Spleen (tissue), 11 donors: ENCODE measurements at regions not wholly inside any gene's neighbourhood (a gene's known extent, or its start where the extent isn't known, plus 50 kb on each side); places are given as distances from the start of the nearest gene placed in this dataset.
A peak's percentile ranks its signal among the peaks of the same experiment; 100 is the strongest.

ENCODE experiments used
- DNase-seq: peaks from one replicate; pipeline ENCODE4 v3.0.0-alpha.2; 2020
- H3K27ac ChIP-seq, 8 donors: fragments of 200-600 bp; sonication (generic) in 7 of 8; 1 replicate in 4 of 8; 2 replicates in 4 of 8; pipeline versions ENCODE4 v1.5.0 to v1.8.0; 2016 to 2021; ENCODE audit warnings: inconsistent platforms in 4 of 8, mild to moderate bottlenecking in 4 of 8, moderate library complexity in 1 of 8
- H3K27me3 ChIP-seq, 7 donors: fragments of 200-600 bp; sonication (generic) in 6 of 7; replicated peaks in 1 of 7; 1 replicate in 4 of 7; 2 replicates in 3 of 7; pipeline versions ENCODE4 v1.5.0 to v1.8.0; 2016 to 2021; ENCODE audit warnings: inconsistent platforms in 3 of 7, mild to moderate bottlenecking in 1 of 7
- H3K36me3 ChIP-seq, 6 donors: fragments of 200-600 bp; sonication (generic) in 5 of 6; 1 replicate in 4 of 6; 2 replicates in 2 of 6; pipeline versions ENCODE4 v1.5.0 to v1.8.0; 2016 to 2021; ENCODE audit warnings: inconsistent platforms in 2 of 6
- H3K4me1 ChIP-seq, 6 donors: fragments of 200-600 bp; sonication (generic) in 5 of 6; 1 replicate in 3 of 6; 2 replicates in 3 of 6; pipeline versions ENCODE4 v1.5.0 to v1.8.0; 2016 to 2021; ENCODE audit warnings: inconsistent platforms in 3 of 6
- H3K4me3 ChIP-seq, 8 donors: fragments of 200-600 bp; sonication (generic) in 7 of 8; 1 replicate in 4 of 8; 2 replicates in 4 of 8; pipeline versions ENCODE4 v1.5.0 to v1.8.0; 2016 to 2021; ENCODE audit warnings: inconsistent platforms in 4 of 8, mild to moderate bottlenecking in 4 of 8, moderate library complexity in 2 of 8
- H3K9me3 ChIP-seq, 8 donors: fragments of 200-600 bp; sonication (generic) in 7 of 8; 1 replicate in 4 of 8; 2 replicates in 4 of 8; pipeline versions ENCODE4 v1.5.0 to v1.8.0; 2016 to 2021; ENCODE audit warnings: inconsistent platforms in 4 of 8
- POLR2A ChIP-seq, 3 donors: fragments of 450-650 bp; IDR thresholded peaks; one replicate each; pipeline ENCODE4 v1.5.1; 2017; ENCODE audit warnings: antibody characterized with exemption in 3 of 3, mild to moderate bottlenecking in 1 of 3
- POLR2AphosphoS5 ChIP-seq, 3 donors: sonication (generic); formaldehyde crosslinking; IDR thresholded peaks; one replicate each; pipeline ENCODE4 v1.5.1; 2017; ENCODE audit warnings: antibody characterized with exemption in 3 of 3
- WGBS, 5 donors: extraction: QIAGEN DNeasy Blood & Tissue Kit in 3 of 5; methylation state at CpG; one replicate each; pipeline versions ENCODE4 v1.1.5 to v1.1.7; 2013 to 2018; 5-methylcytosine and 5-hydroxymethylcytosine counted together
- intact Hi-C: fragments of 100-400 bp; cut with DNase I; formaldehyde crosslinking; loops from one replicate; pipeline ENCODE4 v1.15.0; 2023; ENCODE audit warnings: low total_unique reads
- TF ChIP-seq, protein P1 (sequence below), 11 experiments: fragments of 200-600 bp in 7 of 11; fragments of 450-650 bp in 4 of 11; sonication (generic) in 4 of 11; IDR thresholded peaks in 8 of 11; conservative IDR thresholded peaks in 3 of 11; 1 replicate in 7 of 11; 2 replicates in 4 of 11; pipeline versions ENCODE4 v1.4.0 to v1.8.0; 2016 to 2021; ENCODE audit warnings: antibody characterized with exemption in 11 of 11, inconsistent platforms in 4 of 11, mild to moderate bottlenecking in 1 of 11
- donor health status: healthy with polysubstance abuse.
- donor health status: DM: no; HTN: no; CAD: no; lungs with moderate emphysema.
- donor health status: DM: no; HTN: no; CAD: no.
- donor health status: Bipolar disorder and iron deficiency.
- donor health status: healthy.
- donor health status: DM: no; HTN: no; CAD: no.
- donor health status: DM: yes; HTN: yes; CAD: no.

DNA sequence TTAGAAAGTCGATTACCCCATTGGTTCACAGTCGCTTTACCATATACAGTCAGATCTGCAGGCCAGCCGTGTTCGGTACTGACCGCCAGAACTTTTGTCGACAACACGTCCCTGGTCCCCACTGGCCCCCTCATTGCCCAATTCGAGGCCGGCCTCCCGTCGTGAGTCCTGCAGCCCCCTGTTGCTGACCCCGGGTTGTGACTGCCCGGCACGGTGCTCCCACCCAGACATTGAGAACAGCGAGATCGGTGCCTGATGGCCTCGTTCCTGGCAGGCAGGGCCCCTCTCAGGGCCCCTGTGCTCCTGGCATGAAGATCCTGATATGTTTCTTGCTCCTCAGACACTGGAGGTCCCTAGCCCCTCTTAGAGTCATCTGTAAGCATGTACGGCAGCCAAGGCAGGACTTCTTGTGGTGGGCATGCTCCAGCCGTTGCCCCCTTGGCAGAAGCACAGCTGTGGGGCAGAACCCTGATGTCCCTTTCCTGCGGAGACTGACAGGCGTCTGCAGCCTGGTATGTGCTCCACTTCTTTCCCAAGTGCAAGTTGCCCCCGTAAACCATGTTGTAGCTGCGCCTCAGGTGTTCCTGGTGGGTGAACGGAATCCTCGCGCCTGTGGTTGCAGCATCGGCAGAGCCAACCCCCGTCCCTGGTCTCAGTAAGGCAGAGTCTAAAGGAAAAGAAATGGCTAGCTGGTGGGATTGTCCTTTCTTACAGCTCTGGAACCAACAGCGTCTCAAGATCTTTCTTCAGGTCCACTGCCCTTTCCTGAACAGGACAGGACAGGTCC is 123.2 kb upstream of the SPACA7 start:
- WGBS, 5 donors: 85 to 91% (median 88%) methylated on average over 25 to 29 of the region's 29 CpGs
- no peak for TF ChIP-seq POLR2A (IDR thresholded peaks at IDR 0.05)
- TF ChIP-seq, protein P1, sequence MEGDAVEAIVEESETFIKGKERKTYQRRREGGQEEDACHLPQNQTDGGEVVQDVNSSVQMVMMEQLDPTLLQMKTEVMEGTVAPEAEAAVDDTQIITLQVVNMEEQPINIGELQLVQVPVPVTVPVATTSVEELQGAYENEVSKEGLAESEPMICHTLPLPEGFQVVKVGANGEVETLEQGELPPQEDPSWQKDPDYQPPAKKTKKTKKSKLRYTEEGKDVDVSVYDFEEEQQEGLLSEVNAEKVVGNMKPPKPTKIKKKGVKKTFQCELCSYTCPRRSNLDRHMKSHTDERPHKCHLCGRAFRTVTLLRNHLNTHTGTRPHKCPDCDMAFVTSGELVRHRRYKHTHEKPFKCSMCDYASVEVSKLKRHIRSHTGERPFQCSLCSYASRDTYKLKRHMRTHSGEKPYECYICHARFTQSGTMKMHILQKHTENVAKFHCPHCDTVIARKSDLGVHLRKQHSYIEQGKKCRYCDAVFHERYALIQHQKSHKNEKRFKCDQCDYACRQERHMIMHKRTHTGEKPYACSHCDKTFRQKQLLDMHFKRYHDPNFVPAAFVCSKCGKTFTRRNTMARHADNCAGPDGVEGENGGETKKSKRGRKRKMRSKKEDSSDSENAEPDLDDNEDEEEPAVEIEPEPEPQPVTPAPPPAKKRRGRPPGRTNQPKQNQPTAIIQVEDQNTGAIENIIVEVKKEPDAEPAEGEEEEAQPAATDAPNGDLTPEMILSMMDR (IDR thresholded peaks at IDR 0.05 in 8 of 11, conservative IDR thresholded peaks at IDR 0.05 in 3 of 11): no peak
- no peak for TF ChIP-seq POLR2AphosphoS5 (IDR thresholded peaks at IDR 0.05)
- Histone ChIP-seq H3K4me1 (no peaks in the 10 kb centered on the region), H3K27me3 (peaks cover 0 to 37% (median 0%) of the 10 kb centered on the region in 7 donors), H3K27ac (no peak overlapping the region), H3K36me3 (no peaks in the 10 kb centered on the region), H3K4me3 (no peak overlapping the region), H3K9me3 (peaks cover 0 to 15% (median 0%) of the 10 kb centered on the region in 8 donors)
- peak; percentile 65 for DNase-seq
- intact Hi-C loops: no loop called here

DNA sequence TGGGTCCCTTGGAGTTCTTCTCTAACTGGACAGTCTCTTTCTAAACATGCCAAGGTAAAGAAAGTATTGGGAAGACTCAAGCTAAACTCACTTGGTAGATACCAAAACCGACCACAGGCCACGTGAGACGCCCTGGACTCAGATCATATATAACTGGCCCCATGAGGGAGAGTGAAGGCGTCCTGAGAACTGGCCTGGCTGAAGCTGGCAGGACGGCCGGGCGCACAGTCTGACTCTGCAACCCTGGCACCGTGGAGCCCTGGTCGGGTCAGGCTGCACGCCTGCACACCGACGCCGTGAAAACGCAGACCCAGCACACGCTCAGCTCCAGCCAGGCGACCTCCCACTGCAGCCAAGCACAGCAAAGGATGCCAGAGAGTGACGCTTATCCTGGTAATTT is 122.5 kb upstream of the SPACA7 start:
- intact Hi-C loops: no loop called here
- H3K4me3 ChIP-seq: no peak overlapping the region
- peaks cover 0 to 16% (median 0%) of the 10 kb centered on the region in 8 donors for H3K9me3 ChIP-seq
- TF ChIP-seq POLR2A (IDR thresholded peaks at IDR 0.05) (no peak), POLR2AphosphoS5 (IDR thresholded peaks at IDR 0.05) (no peak)
- TF ChIP-seq, protein P1 (IDR thresholded peaks at IDR 0.05 in 8 of 11, conservative IDR thresholded peaks at IDR 0.05 in 3 of 11): no peak
- no peak overlapping the region for H3K27ac ChIP-seq
- no peaks in the 10 kb centered on the region for H3K4me1 ChIP-seq
- peaks cover 0 to 37% (median 0%) of the 10 kb centered on the region in 7 donors for H3K27me3 ChIP-seq
- H3K36me3 ChIP-seq: no peaks in the 10 kb centered on the region
- no peak for DNase-seq
- WGBS, 5 donors: 88 to 93% (median 92%) methylated on average over 17 of the region's 17 CpGs

DNA sequence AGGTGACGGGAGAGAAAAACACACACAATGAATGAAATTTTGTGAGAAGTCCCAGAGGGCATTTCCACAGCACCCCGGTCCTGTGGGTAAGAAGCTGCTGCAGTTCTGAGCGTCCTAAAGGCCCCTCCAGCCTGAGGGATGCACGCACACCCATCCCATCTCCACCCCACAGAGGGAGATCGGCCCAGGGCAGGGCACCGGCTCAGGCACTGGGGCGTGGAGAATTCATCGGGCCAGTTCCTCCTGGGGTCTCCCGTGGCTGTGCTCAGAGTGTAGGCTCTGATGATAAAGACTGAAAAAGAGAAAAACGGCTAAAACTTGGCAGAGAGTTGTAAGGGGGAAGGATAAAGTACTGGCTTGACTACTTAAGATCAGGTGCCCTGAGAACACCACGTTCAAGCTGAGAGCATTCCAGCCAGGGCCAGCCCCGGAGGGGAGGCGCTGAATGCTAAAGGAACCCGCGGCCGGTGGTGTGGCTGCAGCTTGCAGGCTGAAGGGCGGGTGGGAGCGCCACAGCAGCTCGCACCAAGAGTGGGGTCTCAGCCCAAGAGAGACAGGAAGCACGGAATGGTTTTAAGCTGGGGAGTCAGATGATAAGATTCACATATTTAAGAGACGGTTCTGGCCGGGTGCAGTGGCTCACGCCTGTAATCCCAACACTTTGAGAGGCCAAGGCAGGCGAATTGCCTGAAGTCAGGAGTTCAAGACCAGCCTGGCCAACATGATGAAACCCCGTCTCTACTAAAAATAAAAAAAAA is 121.9 kb upstream of the SPACA7 start:
- DNase-seq: no peak
- no peak for TF ChIP-seq POLR2AphosphoS5 (IDR thresholded peaks at IDR 0.05)
- TF ChIP-seq, protein P1 (IDR thresholded peaks at IDR 0.05 in 8 of 11, conservative IDR thresholded peaks at IDR 0.05 in 3 of 11): no peak
- TF ChIP-seq POLR2A (IDR thresholded peaks at IDR 0.05): no peak
- 72 to 76% (median 75%) methylated on average over 25 of the region's 25 CpGs for WGBS, 5 donors
- Histone ChIP-seq H3K4me3 (no peak overlapping the region), H3K36me3 (no peaks in the 10 kb centered on the region), H3K4me1 (no peaks in the 10 kb centered on the region), H3K27ac (no peak overlapping the region), H3K27me3 (peaks cover 0 to 37% (median 0%) of the 10 kb centered on the region in 7 donors), H3K9me3 (peaks cover 0 to 16% (median 0%) of the 10 kb centered on the region in 8 donors)
- intact Hi-C loops: no loop called here

DNA sequence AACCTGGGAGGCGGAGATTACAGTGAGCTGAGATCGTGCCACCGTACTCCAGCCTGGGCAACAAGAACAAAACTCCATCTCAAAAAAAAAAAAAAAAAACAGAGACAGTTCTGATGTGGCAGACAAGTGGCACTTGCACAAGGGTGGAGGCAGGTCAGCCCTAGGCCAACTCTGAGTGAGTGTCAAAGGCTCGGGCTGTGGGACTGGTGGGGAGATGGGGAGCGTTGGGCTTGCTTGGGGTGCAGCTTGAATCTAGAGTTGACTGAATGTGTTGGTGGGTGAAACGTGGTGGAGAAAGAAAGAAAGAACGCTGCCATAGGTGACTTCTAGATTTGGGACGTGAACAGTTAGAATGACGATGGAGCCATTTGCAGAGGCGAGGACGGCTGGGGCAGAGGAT is 121.3 kb upstream of the SPACA7 start:
- TF ChIP-seq POLR2AphosphoS5 (IDR thresholded peaks at IDR 0.05): no peak
- Histone ChIP-seq H3K4me3 (no peak overlapping the region), H3K27me3 (peaks cover 0 to 37% (median 0%) of the 10 kb centered on the region in 7 donors), H3K4me1 (no peaks in the 10 kb centered on the region), H3K9me3 (peaks cover 0 to 16% (median 0%) of the 10 kb centered on the region in 8 donors), H3K27ac (no peak overlapping the region), H3K36me3 (no peaks in the 10 kb centered on the region)
- intact Hi-C loops: no loop called here
- DNase-seq: no peak
- WGBS, 5 donors: 89 to 96% (median 92%) methylated on average over 11 of the region's 11 CpGs
